GM12878 (cell line): ENCODE measurements at regions not wholly inside any gene's neighbourhood (a gene's known extent, or its start where the extent isn't known, plus 50 kb on each side); places are given as distances from the start of the nearest gene placed in this dataset.

ENCODE experiments used
- CREB1 ChIP-seq: IDR thresholded peaks from 2 replicates; pipeline ENCODE4 v1.6.1; 2012; ENCODE audit warnings: low read depth, mild to moderate bottlenecking, inconsistent platforms
- POLR2A ChIP-seq: IDR thresholded peaks from 2 replicates; pipeline ENCODE4 v1.6.1; 2011; ENCODE audit warnings: low read depth, mild to moderate bottlenecking, low read length
- POLR2AphosphoS5 ChIP-seq: IDR thresholded peaks from 2 replicates; pipeline ENCODE4 v1.6.1; 2011; ENCODE audit warnings: mild to moderate bottlenecking, low read length, inconsistent platforms
- RAD21 ChIP-seq: IDR thresholded peaks from 2 replicates; pipeline ENCODE4 v1.6.1; 2011; ENCODE audit warnings: mild to moderate bottlenecking, low read depth, low read length, moderate library complexity; ENCODE audit not compliant: insufficient read depth

- TF ChIP-seq POLR2AphosphoS5 (no peak), CREB1 (no peak), POLR2A (no peak), RAD21 (no peak)
Observed at GRCh38 chrX:46220822-46221221, 324.4 kb downstream of the ZNF674 start.
